GM12878 (cell line): ENCODE measurements at regions not wholly inside any gene's neighbourhood (a gene's known extent, or its start where the extent isn't known, plus 50 kb on each side); places are given as distances from the start of the nearest gene placed in this dataset.

Source experiments
- BHLHE40 ChIP-seq, 2 experiments: fragments of 450-650 bp in 1 of 2; IDR thresholded peaks; 2 replicates each; pipeline ENCODE4 v1.6.1; 2011 to 2017; ENCODE audit warnings: low read depth in 2 of 2, borderline replicate concordance in 1 of 2, improper control_type of control experiment in 1 of 2, low read length in 1 of 2, mild to moderate bottlenecking in 1 of 2
- BRCA1 ChIP-seq: IDR thresholded peaks from 2 replicates; pipeline ENCODE4 v1.6.1; 2011; ENCODE audit warnings: low read depth, low read length, improper control_type of control experiment
- FOS ChIP-seq: IDR thresholded peaks from 3 replicates; pipeline ENCODE4 v1.6.1; 2011; ENCODE audit warnings: borderline replicate concordance; ENCODE audit not compliant: insufficient read length; ENCODE audit errors: extremely low read depth
- FOXK2 ChIP-seq: fragments of 450-650 bp; IDR thresholded peaks from 2 replicates; pipeline ENCODE4 v1.6.1; 2017; ENCODE audit warnings: mild to moderate bottlenecking, moderate library complexity
- MAX ChIP-seq: IDR thresholded peaks from 2 replicates; pipeline ENCODE4 v1.6.1; 2012; ENCODE audit warnings: low read depth, low read length, improper control_type of control experiment
- POLR2A ChIP-seq: IDR thresholded peaks from 2 replicates; pipeline ENCODE4 v1.6.1; 2011; ENCODE audit warnings: low read depth, mild to moderate bottlenecking, low read length

DNA sequence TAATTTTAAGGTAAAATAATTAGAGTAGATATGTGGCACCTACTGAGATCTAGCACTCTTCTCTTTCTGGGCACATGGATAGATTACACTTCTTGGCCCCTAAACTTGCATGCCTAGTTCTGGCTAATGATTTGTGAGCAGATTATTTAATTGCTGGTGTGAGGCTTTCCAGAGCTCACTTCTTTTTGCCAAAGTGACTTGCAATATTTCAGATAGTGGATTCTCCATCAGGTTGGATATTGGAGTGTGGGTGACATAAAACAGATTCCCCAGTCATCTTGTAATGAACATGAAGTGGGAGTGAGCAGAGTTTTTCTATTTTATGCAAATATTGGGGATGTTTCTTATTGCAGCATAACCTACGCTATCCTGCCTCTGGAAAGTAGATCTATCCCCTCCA lies 247.9 kb downstream of the KLF5 start:
- TF ChIP-seq BHLHE40 (IDR thresholded peaks at IDR 0.05; ENCODE audit: borderline replicate concordance in 1 of 2, low read depth in 2 of 2, low read length in 1 of 2) (no peak), FOXK2 (no peak), MAX (no peak), BRCA1 (no peak), FOS (no peak), POLR2A (no peak)
